Natural killer cell (primary cell): ENCODE measurements at regions not wholly inside any gene's neighbourhood (a gene's known extent, or its start where the extent isn't known, plus 50 kb on each side); places are given as distances from the start of the nearest gene placed in this dataset.

Experiments used
- ATAC-seq, 3 donors: fragments of 150-1000 bp in 2 of 3; fragments of 200-7000 bp in 1 of 3; cut with Tn5 transposase; 1 replicate in 1 of 3; 2 replicates in 2 of 3; pipeline ENCODE4 v1.10.0; 2021; ENCODE audit warnings: mild to moderate bottlenecking in 2 of 3, moderate library complexity in 2 of 3
- DNase-seq, 2 donors: peaks; one replicate each; pipeline versions ENCODE4 v3.0.0 to v3.0.0-alpha.2; 2013 to 2021; ENCODE audit warnings: mixed read lengths in 1 of 2
- H3K27ac ChIP-seq: one replicate; pipeline ENCODE4 v1.5.1; 2013; ENCODE audit warnings: mild to moderate bottlenecking, low read length
- H3K27me3 ChIP-seq: one replicate; pipeline ENCODE4 v1.6.1; 2013; ENCODE audit warnings: low read length; ENCODE audit not compliant: control insufficient read depth, insufficient read depth
- H3K36me3 ChIP-seq: one replicate; pipeline ENCODE4 v1.6.1; 2013; ENCODE audit warnings: low read length; ENCODE audit not compliant: control insufficient read depth, insufficient read depth
- H3K4me1 ChIP-seq: one replicate; pipeline ENCODE4 v1.6.1; 2013; ENCODE audit warnings: low read length; ENCODE audit not compliant: control insufficient read depth, insufficient read depth
- H3K4me3 ChIP-seq: one replicate; pipeline ENCODE4 v1.5.1; 2013; ENCODE audit warnings: low read length
- H3K9me3 ChIP-seq: one replicate; pipeline ENCODE4 v1.6.1; 2013; ENCODE audit warnings: low read length; ENCODE audit not compliant: control insufficient read depth, insufficient read depth
- H3K27ac Mint-ChIP-seq, 2 donors: one replicate each; pipeline ENCODE4 v1.8.0; 2022; ENCODE audit warnings: mild to moderate bottlenecking in 2 of 2, mixed read lengths in 2 of 2, moderate library complexity in 1 of 2
- H3K27me3 Mint-ChIP-seq, 2 donors: one replicate each; pipeline ENCODE4 v1.8.0; 2022; ENCODE audit warnings: low read depth in 2 of 2, mixed read lengths in 2 of 2
- H3K36me3 Mint-ChIP-seq: one replicate; pipeline ENCODE4 v1.8.0; 2022; ENCODE audit warnings: mixed read lengths
- H3K4me1 Mint-ChIP-seq, 2 donors: one replicate each; pipeline ENCODE4 v1.8.0; 2022; ENCODE audit warnings: mixed read lengths in 2 of 2
- H3K4me3 Mint-ChIP-seq: one replicate; pipeline ENCODE4 v1.8.0; 2022; ENCODE audit warnings: mild to moderate bottlenecking, moderate library complexity, mixed read lengths
- H3K9me3 Mint-ChIP-seq, 2 donors: one replicate each; pipeline ENCODE4 v1.8.0; 2022; ENCODE audit warnings: mixed read lengths in 2 of 2
- CTCF ChIP-seq: fragments of 200-600 bp; IDR thresholded peaks from one replicate; pipeline ENCODE4 v1.8.0; 2022; ENCODE audit warnings: antibody characterized with exemption
- WGBS: methylation state at CpG from one replicate; pipeline ENCODE4 v1.1.7; 2013; ENCODE audit warnings: missing lambda C conversion rate; ENCODE audit not compliant: insufficient coverage; 5-methylcytosine and 5-hydroxymethylcytosine counted together
- intact Hi-C: fragments of 100-400 bp; cut with micrococcal nuclease; formaldehyde crosslinking; loops from one replicate; pipeline ENCODE4 v1.14.2; 2022

GRCh38 chr2:237150186-237150585 lies 64.5 kb downstream of the COPS8 start:
- WGBS: 70% methylated on average over 1 of the region's 1 CpG
- intact Hi-C loops: loop anchor here (5.0 kb wide), 1 partner anchor 422 kb away; no protein-coding TSS in a partner anchor
- ATAC-seq: no peak

GRCh38 chr2:237150831-237151375 lies 65.2 kb downstream of the COPS8 start:
- TF ChIP-seq CTCF: no peak
- no peaks in the 10 kb centered on the region for H3K4me1 ChIP-seq
- intact Hi-C loops: loop anchor here (5.0 kb wide), 1 partner anchor 421 kb away; no protein-coding TSS in a partner anchor
- Mint-ChIP-seq H3K36me3 (peaks cover 12% of the 10 kb centered on the region), H3K9me3 (peaks cover 2 to 9% of the 10 kb centered on the region in 2 donors), H3K4me1 (peaks cover 0 to 6% of the 10 kb centered on the region in 2 donors), H3K4me3 (no peak overlapping the region), H3K27me3 (peaks cover 7 to 17% of the 10 kb centered on the region in 2 donors), H3K27ac (no peak overlapping the region)
- DNase-seq: no peak
- no peak overlapping the region for H3K27ac ChIP-seq
- 94% methylated on average over 5 of the region's 6 CpGs for WGBS
- peaks cover 14% of the 10 kb centered on the region for H3K9me3 ChIP-seq
- H3K4me3 ChIP-seq: no peak overlapping the region
- H3K27me3 ChIP-seq: no peaks in the 10 kb centered on the region
- no peak for ATAC-seq
- no peaks in the 10 kb centered on the region for H3K36me3 ChIP-seq

More at GRCh38 chr2:237150186-237150585, 64.5 kb downstream of the COPS8 start:
- peaks cover 2 to 9% of the 10 kb centered on the region in 2 donors for H3K9me3 Mint-ChIP-seq
- Histone ChIP-seq H3K27ac (no peak overlapping the region), H3K4me3 (no peak overlapping the region), H3K9me3 (peaks cover 14% of the 10 kb centered on the region), H3K4me1 (no peaks in the 10 kb centered on the region), H3K27me3 (no peaks in the 10 kb centered on the region), H3K36me3 (no peaks in the 10 kb centered on the region)
- DNase-seq: no peak
- TF ChIP-seq CTCF: no peak
- no peak overlapping the region for H3K4me3 Mint-ChIP-seq
- peaks cover 7 to 16% of the 10 kb centered on the region in 2 donors for H3K27me3 Mint-ChIP-seq
- H3K27ac Mint-ChIP-seq: no peak overlapping the region
- peaks cover 12% of the 10 kb centered on the region for H3K36me3 Mint-ChIP-seq
- peaks cover 0 to 6% of the 10 kb centered on the region in 2 donors for H3K4me1 Mint-ChIP-seq

GRCh38 chr2:237152361-237152760 lies 66.7 kb downstream of the COPS8 start:
- H3K27ac ChIP-seq: no peak overlapping the region
- 86% methylated on average over 9 of the region's 9 CpGs for WGBS
- H3K9me3 ChIP-seq: peaks cover 8% of the 10 kb centered on the region
- Mint-ChIP-seq H3K27me3 (peaks cover 7 to 17% of the 10 kb centered on the region in 2 donors), H3K4me1 (peaks cover 0 to 6% of the 10 kb centered on the region in 2 donors), H3K9me3 (peaks cover 0 to 3% of the 10 kb centered on the region in 2 donors), H3K4me3 (no peak overlapping the region), H3K27ac (no peak overlapping the region), H3K36me3 (no peaks in the 10 kb centered on the region)
- no peaks in the 10 kb centered on the region for H3K27me3 ChIP-seq
- H3K4me3 ChIP-seq: no peak overlapping the region
- no peaks in the 10 kb centered on the region for H3K36me3 ChIP-seq
- DNase-seq (no peak), ATAC-seq (no peak)
- no peaks in the 10 kb centered on the region for H3K4me1 ChIP-seq
- intact Hi-C loops: loop anchor here (5.0 kb wide), 1 partner anchor 420 kb away; no protein-coding TSS in a partner anchor
- no peak for TF ChIP-seq CTCF

- Mint-ChIP-seq H3K27ac (no peak overlapping the region), H3K36me3 (no peaks in the 10 kb centered on the region), H3K9me3 (peaks cover 0 to under 1% of the 10 kb centered on the region in 2 donors), H3K27me3 (peaks cover 7 to 17% of the 10 kb centered on the region in 2 donors), H3K4me1 (peaks cover 0 to 6% of the 10 kb centered on the region in 2 donors), H3K4me3 (no peak overlapping the region)
- H3K4me1 ChIP-seq: no peaks in the 10 kb centered on the region
- 82% methylated on average over 6 of the region's 6 CpGs for WGBS
- peaks cover 3% of the 10 kb centered on the region for H3K9me3 ChIP-seq
- DNase-seq (no peak), ATAC-seq (no peak)
- no peak for TF ChIP-seq CTCF
- no peaks in the 10 kb centered on the region for H3K27me3 ChIP-seq
- intact Hi-C loops: loop anchor here (5.0 kb wide), 1 partner anchor 419 kb away; no protein-coding TSS in a partner anchor
- H3K27ac ChIP-seq: no peak overlapping the region
- H3K4me3 ChIP-seq: no peak overlapping the region
- H3K36me3 ChIP-seq: no peaks in the 10 kb centered on the region
These were observed 67.5 kb downstream of the COPS8 start for GRCh38 chr2:237153181-237153580.
